ENCODE measurements at regions not wholly inside any gene's neighbourhood (a gene's known extent, or its start where the extent isn't known, plus 50 kb on each side); places are given as distances from the start of the nearest gene placed in this dataset.
"Not testable (repeated sequence)": the region's sequence is repeated elsewhere in the genome, so short reads cannot be mapped to it uniquely, and the experiment has no call there.

- no peak overlapping the region for H3K9ac ChIP-seq (ENCODE audit: insufficient read length, low read depth)
- TF ChIP-seq ZNF274 (IDR thresholded peaks at IDR 0.05; ENCODE audit: low read depth, low read length) (no peak), YY1 (IDR thresholded peaks at IDR 0.05; ENCODE audit: insufficient read depth, insufficient read length) (no peak), SUZ12 (IDR thresholded peaks at IDR 0.05; ENCODE audit: extremely low read depth, insufficient read depth, insufficient read length) (no peak)
- H3K9me3 ChIP-seq (ENCODE audit: insufficient read depth, low read length): no peaks in the 10 kb centered on the region
- H3K36me3 ChIP-seq (ENCODE audit: insufficient read depth, insufficient read length, low read length): no peaks in the 10 kb centered on the region
- DNase-seq (ENCODE audit: low read depth, low spot score): no peak
- no peaks in the 10 kb centered on the region for H3K4me1 ChIP-seq (ENCODE audit: insufficient read depth, insufficient read length)
- no peaks in the 10 kb centered on the region for H3K27me3 ChIP-seq (ENCODE audit: insufficient read depth, insufficient read length)
- H3K4me3 ChIP-seq (ENCODE audit: insufficient read length, low read depth): no peak overlapping the region
Measured at GRCh38 chr7:109660401-109660800, 1090.7 kb downstream of the DNAJB9 start.

- Histone ChIP-seq H3K4me3 (ENCODE audit: insufficient read length, low read depth) (no peak overlapping the region), H3K27me3 (ENCODE audit: insufficient read depth, insufficient read length) (no peaks in the 10 kb centered on the region), H3K4me1 (ENCODE audit: insufficient read depth, insufficient read length) (no peaks in the 10 kb centered on the region), H3K9ac (ENCODE audit: insufficient read length, low read depth) (no peak overlapping the region), H3K36me3 (ENCODE audit: insufficient read depth, insufficient read length, low read length) (no peaks in the 10 kb centered on the region), H3K9me3 (ENCODE audit: insufficient read depth, low read length) (no peaks in the 10 kb centered on the region)
- TF ChIP-seq ZNF274 (IDR thresholded peaks at IDR 0.05; ENCODE audit: low read depth, low read length): no peak
- no peak for TF ChIP-seq SUZ12 (IDR thresholded peaks at IDR 0.05; ENCODE audit: extremely low read depth, insufficient read depth, insufficient read length)
- no peak for TF ChIP-seq YY1 (IDR thresholded peaks at IDR 0.05; ENCODE audit: insufficient read depth, insufficient read length)
- no peak for DNase-seq (ENCODE audit: low read depth, low spot score)
Measured at GRCh38 chr7:109663806-109664205, 1094.1 kb downstream of the DNAJB9 start.

- not testable (repeated sequence) for H3K36me3 ChIP-seq (ENCODE audit: insufficient read depth, insufficient read length, low read length); H3K27me3 ChIP-seq (ENCODE audit: insufficient read depth, insufficient read length); H3K9ac ChIP-seq (ENCODE audit: insufficient read length, low read depth); H3K4me3 ChIP-seq (ENCODE audit: insufficient read length, low read depth); H3K4me1 ChIP-seq (ENCODE audit: insufficient read depth, insufficient read length); H3K9me3 ChIP-seq (ENCODE audit: insufficient read depth, low read length); DNase-seq (ENCODE audit: low read depth, low spot score)
Measured at GRCh38 chr7:109687269-109687668, 1117.6 kb downstream of the DNAJB9 start.

- H3K36me3 ChIP-seq (ENCODE audit: insufficient read depth, insufficient read length, low read length); DNase-seq (ENCODE audit: low read depth, low spot score); H3K9ac ChIP-seq (ENCODE audit: insufficient read length, low read depth); H3K9me3 ChIP-seq (ENCODE audit: insufficient read depth, low read length); H3K27me3 ChIP-seq (ENCODE audit: insufficient read depth, insufficient read length); H3K4me1 ChIP-seq (ENCODE audit: insufficient read depth, insufficient read length); H3K4me3 ChIP-seq (ENCODE audit: insufficient read length, low read depth): not testable (repeated sequence)
Measured at GRCh38 chr7:109692613-109693012, 1122.9 kb downstream of the DNAJB9 start.

- no peak overlapping the region for H3K4me3 ChIP-seq (ENCODE audit: insufficient read length, low read depth)
- H3K9me3 ChIP-seq (ENCODE audit: insufficient read depth, low read length): peaks cover 10% of the 10 kb centered on the region
- DNase-seq (ENCODE audit: low read depth, low spot score): no peak
- H3K4me1 ChIP-seq (ENCODE audit: insufficient read depth, insufficient read length): no peaks in the 10 kb centered on the region
- no peaks in the 10 kb centered on the region for H3K36me3 ChIP-seq (ENCODE audit: insufficient read depth, insufficient read length, low read length)
- H3K27me3 ChIP-seq (ENCODE audit: insufficient read depth, insufficient read length): no peaks in the 10 kb centered on the region
- no peak overlapping the region for H3K9ac ChIP-seq (ENCODE audit: insufficient read length, low read depth)
- no peak for TF ChIP-seq SUZ12 (IDR thresholded peaks at IDR 0.05; ENCODE audit: extremely low read depth, insufficient read depth, insufficient read length)
Measured at GRCh38 chr7:109694149-109695071, 1124.7 kb downstream of the DNAJB9 start.

- no peak for DNase-seq (ENCODE audit: low read depth, low spot score)
- no peaks in the 10 kb centered on the region for H3K36me3 ChIP-seq (ENCODE audit: insufficient read depth, insufficient read length, low read length)
- TF ChIP-seq SUZ12 (IDR thresholded peaks at IDR 0.05; ENCODE audit: extremely low read depth, insufficient read depth, insufficient read length): no peak
- no peak for TF ChIP-seq YY1 (IDR thresholded peaks at IDR 0.05; ENCODE audit: insufficient read depth, insufficient read length)
- no peak for TF ChIP-seq ZNF274 (IDR thresholded peaks at IDR 0.05; ENCODE audit: low read depth, low read length)
Measured at GRCh38 chr7:109695419-109695818, 1125.7 kb downstream of the DNAJB9 start.

GRCh38 chr7:109696723-109697122 lies 1127.0 kb downstream of the DNAJB9 start:
- Histone ChIP-seq H3K4me1 (ENCODE audit: insufficient read depth, insufficient read length) (no peaks in the 10 kb centered on the region), H3K27me3 (ENCODE audit: insufficient read depth, insufficient read length) (no peaks in the 10 kb centered on the region), H3K4me3 (ENCODE audit: insufficient read length, low read depth) (no peak overlapping the region), H3K36me3 (ENCODE audit: insufficient read depth, insufficient read length, low read length) (no peaks in the 10 kb centered on the region), H3K9ac (ENCODE audit: insufficient read length, low read depth) (no peak overlapping the region), H3K9me3 (ENCODE audit: insufficient read depth, low read length) (peaks cover 10% of the 10 kb centered on the region)
- no peak for DNase-seq (ENCODE audit: low read depth, low spot score)
- no peak for TF ChIP-seq YY1 (IDR thresholded peaks at IDR 0.05; ENCODE audit: insufficient read depth, insufficient read length)
- TF ChIP-seq ZNF274 (IDR thresholded peaks at IDR 0.05; ENCODE audit: low read depth, low read length): no peak
- no peak for TF ChIP-seq SUZ12 (IDR thresholded peaks at IDR 0.05; ENCODE audit: extremely low read depth, insufficient read depth, insufficient read length)

More at GRCh38 chr7:109695419-109695818, 1125.7 kb downstream of the DNAJB9 start:
- no peak overlapping the region for H3K9ac ChIP-seq (ENCODE audit: insufficient read length, low read depth)
- peaks cover 10% of the 10 kb centered on the region for H3K9me3 ChIP-seq (ENCODE audit: insufficient read depth, low read length)
- H3K4me1 ChIP-seq (ENCODE audit: insufficient read depth, insufficient read length): no peaks in the 10 kb centered on the region
- no peaks in the 10 kb centered on the region for H3K27me3 ChIP-seq (ENCODE audit: insufficient read depth, insufficient read length)
- no peak overlapping the region for H3K4me3 ChIP-seq (ENCODE audit: insufficient read length, low read depth)
